ENCODE measurements at regions not wholly inside any gene's neighbourhood (a gene's known extent, or its start where the extent isn't known, plus 50 kb on each side); places are given as distances from the start of the nearest gene placed in this dataset.
"Not testable (repeated sequence)": the region's sequence is repeated elsewhere in the genome, so short reads cannot be mapped to it uniquely, and the experiment has no call there.

- DNase-seq: no peak
Observed at GRCh38 chr9:117775591-117775990, 71.4 kb downstream of the TLR4 start.

- DNase-seq: no peak
Observed at GRCh38 chr9:117777823-117778222, 73.6 kb downstream of the TLR4 start.

GRCh38 chr9:117779760-117780159 is 75.6 kb downstream of the TLR4 start:
- no peak for DNase-seq

- no peak for DNase-seq
Observed at GRCh38 chr9:117782931-117783788, 79.0 kb downstream of the TLR4 start.

GRCh38 chr9:117783828-117784227 is 79.6 kb downstream of the TLR4 start:
- DNase-seq: no peak

GRCh38 chr9:117784996-117785395 is 80.8 kb downstream of the TLR4 start:
- no peak for DNase-seq

- DNase-seq: no peak
Observed at GRCh38 chr9:117787746-117788145, 83.5 kb downstream of the TLR4 start.

- DNase-seq: no peak
Observed at GRCh38 chr9:117795271-117795670, 91.1 kb downstream of the TLR4 start.

GRCh38 chr9:117796681-117797080 is 92.5 kb downstream of the TLR4 start:
- no peak for DNase-seq

GRCh38 chr9:117800389-117800788 is 96.2 kb downstream of the TLR4 start:
- no peak for DNase-seq

GRCh38 chr9:117809751-117810150 is 105.5 kb downstream of the TLR4 start:
- DNase-seq: no peak

- DNase-seq: no peak
Observed at GRCh38 chr9:117815315-117815714, 111.1 kb downstream of the TLR4 start.

GRCh38 chr9:117815948-117816347 is 111.7 kb downstream of the TLR4 start:
- DNase-seq: no peak

GRCh38 chr9:117821954-117822353 is 117.8 kb downstream of the TLR4 start:
- no peak for DNase-seq

GRCh38 chr9:117823576-117823975 is 119.4 kb downstream of the TLR4 start:
- no peak for DNase-seq

GRCh38 chr9:117825609-117826347 is 121.6 kb downstream of the TLR4 start:
- DNase-seq: no peak

GRCh38 chr9:117826837-117827236 is 122.6 kb downstream of the TLR4 start:
- no peak for DNase-seq

GRCh38 chr9:117827456-117827855 is 123.3 kb downstream of the TLR4 start:
- no peak for DNase-seq

GRCh38 chr9:117828466-117828865 is 124.3 kb downstream of the TLR4 start:
- DNase-seq: no peak

- no peak for DNase-seq
Observed at GRCh38 chr9:117835798-117836197, 131.6 kb downstream of the TLR4 start.

GRCh38 chr9:117839862-117840261 is 135.7 kb downstream of the TLR4 start:
- DNase-seq: no peak

- DNase-seq: not testable (repeated sequence)
Observed at GRCh38 chr9:117851836-117852461, 147.7 kb downstream of the TLR4 start.

GRCh38 chr9:117858561-117858960 is 154.4 kb downstream of the TLR4 start:
- DNase-seq: no peak

- no peak for DNase-seq
Observed at GRCh38 chr9:117860849-117861248, 156.6 kb downstream of the TLR4 start.

Data from NCI-H187 treated with DMSO at 0.1 percent for 48 hours (cell line).